ENCODE measurements at regions not wholly inside any gene's neighbourhood (a gene's known extent, or its start where the extent isn't known, plus 50 kb on each side); places are given as distances from the start of the nearest gene placed in this dataset.

DNA sequence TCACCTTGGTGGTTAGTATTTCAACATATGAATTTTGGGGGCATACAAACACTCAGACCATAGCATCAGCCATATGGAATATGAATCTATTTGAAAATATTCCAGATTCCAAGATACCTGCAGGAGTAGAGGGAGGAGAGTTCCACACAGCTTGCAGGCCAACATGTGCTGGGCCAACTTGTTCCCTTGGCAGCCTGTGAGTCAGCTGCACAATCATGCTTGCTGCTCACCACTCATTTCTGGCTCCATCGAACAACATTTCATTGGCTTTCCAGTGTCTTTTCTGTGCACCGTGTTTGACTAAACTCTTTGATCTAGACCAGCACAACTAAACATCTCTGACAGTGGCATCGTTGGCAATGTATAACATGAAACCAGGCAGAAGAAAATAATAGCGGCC lies 282.5 kb upstream of the RASGEF1B start:
- H3K79me2 ChIP-seq (ENCODE audit: control insufficient read depth, insufficient read depth, low read length): no peaks in the 10 kb centered on the region
- no peaks in the 10 kb centered on the region for H3K27me3 ChIP-seq (replicated peaks in 1 of 4; ENCODE audit: control extremely low read depth in 1 of 4, control insufficient read depth in 3 of 4, insufficient read depth in 4 of 4, low read length in 3 of 4)
- H3K36me3 ChIP-seq (replicated peaks in 1 of 2; ENCODE audit: control extremely low read depth in 1 of 2, control insufficient read depth in 1 of 2, extremely low read depth in 1 of 2, insufficient read depth in 2 of 2, low read length in 1 of 2): no peaks in the 10 kb centered on the region
- no peaks in the 10 kb centered on the region for H3K27me3 Mint-ChIP-seq
- no peak overlapping the region for H2AFZ ChIP-seq (ENCODE audit: insufficient read depth, low read depth, low read length, poor library complexity, severe bottlenecking)
- 100% methylated on average over 4 of the region's 4 CpGs for WGBS (ENCODE audit: insufficient coverage)
- no peak overlapping the region for H3K27ac ChIP-seq (ENCODE audit: low read length in 2 of 2)
- no peaks in the 10 kb centered on the region for H3K9me3 ChIP-seq (ENCODE audit: control extremely low read depth in 1 of 3, control insufficient read depth in 2 of 3, insufficient read depth in 1 of 3, low read length in 2 of 3)
- ATAC-seq (ENCODE audit: low read depth) (no peak), DNase-seq (no peak)
- no peak overlapping the region for H3K27ac Mint-ChIP-seq
- no peaks in the 10 kb centered on the region for H4K20me1 ChIP-seq (ENCODE audit: control insufficient read depth, insufficient read depth, low read length, poor library complexity, severe bottlenecking)
- H3K4me1 ChIP-seq (ENCODE audit: control insufficient read depth in 2 of 2, insufficient read depth in 2 of 2, low read length in 2 of 2): peaks cover 31 to 32% of the 10 kb centered on the region in 2 donors
- H3K4me1 Mint-ChIP-seq: peaks cover 35% of the 10 kb centered on the region
- no peak overlapping the region for H3K4me3 ChIP-seq (ENCODE audit: control extremely low read depth in 1 of 5, extremely low read depth in 1 of 5, insufficient read depth in 1 of 5, low read depth in 2 of 5, low read length in 4 of 5)
- intact Hi-C loops (cut with micrococcal nuclease): no loop called here
- no peaks in the 10 kb centered on the region for H3K9me3 Mint-ChIP-seq (ENCODE audit: insufficient read depth)
- H3K4me2 ChIP-seq (replicated peaks; ENCODE audit: low read depth, low read length, poor library complexity, severe bottlenecking): no peak overlapping the region
- TF ChIP-seq, protein P1, sequence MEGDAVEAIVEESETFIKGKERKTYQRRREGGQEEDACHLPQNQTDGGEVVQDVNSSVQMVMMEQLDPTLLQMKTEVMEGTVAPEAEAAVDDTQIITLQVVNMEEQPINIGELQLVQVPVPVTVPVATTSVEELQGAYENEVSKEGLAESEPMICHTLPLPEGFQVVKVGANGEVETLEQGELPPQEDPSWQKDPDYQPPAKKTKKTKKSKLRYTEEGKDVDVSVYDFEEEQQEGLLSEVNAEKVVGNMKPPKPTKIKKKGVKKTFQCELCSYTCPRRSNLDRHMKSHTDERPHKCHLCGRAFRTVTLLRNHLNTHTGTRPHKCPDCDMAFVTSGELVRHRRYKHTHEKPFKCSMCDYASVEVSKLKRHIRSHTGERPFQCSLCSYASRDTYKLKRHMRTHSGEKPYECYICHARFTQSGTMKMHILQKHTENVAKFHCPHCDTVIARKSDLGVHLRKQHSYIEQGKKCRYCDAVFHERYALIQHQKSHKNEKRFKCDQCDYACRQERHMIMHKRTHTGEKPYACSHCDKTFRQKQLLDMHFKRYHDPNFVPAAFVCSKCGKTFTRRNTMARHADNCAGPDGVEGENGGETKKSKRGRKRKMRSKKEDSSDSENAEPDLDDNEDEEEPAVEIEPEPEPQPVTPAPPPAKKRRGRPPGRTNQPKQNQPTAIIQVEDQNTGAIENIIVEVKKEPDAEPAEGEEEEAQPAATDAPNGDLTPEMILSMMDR (IDR thresholded peaks at IDR 0.05): no peak
- no peak for TF ChIP-seq EZH2 (IDR thresholded peaks at IDR 0.05; ENCODE audit: borderline replicate concordance, insufficient read depth, low read depth, low read length, poor library complexity, severe bottlenecking)
- no peak overlapping the region for H3K9ac ChIP-seq (ENCODE audit: low read length)
- CTCF ChIA-PET: no interaction called here
- POLR2A ChIA-PET: no interaction called here
- no peak overlapping the region for H3K4me3 Mint-ChIP-seq

DNA sequence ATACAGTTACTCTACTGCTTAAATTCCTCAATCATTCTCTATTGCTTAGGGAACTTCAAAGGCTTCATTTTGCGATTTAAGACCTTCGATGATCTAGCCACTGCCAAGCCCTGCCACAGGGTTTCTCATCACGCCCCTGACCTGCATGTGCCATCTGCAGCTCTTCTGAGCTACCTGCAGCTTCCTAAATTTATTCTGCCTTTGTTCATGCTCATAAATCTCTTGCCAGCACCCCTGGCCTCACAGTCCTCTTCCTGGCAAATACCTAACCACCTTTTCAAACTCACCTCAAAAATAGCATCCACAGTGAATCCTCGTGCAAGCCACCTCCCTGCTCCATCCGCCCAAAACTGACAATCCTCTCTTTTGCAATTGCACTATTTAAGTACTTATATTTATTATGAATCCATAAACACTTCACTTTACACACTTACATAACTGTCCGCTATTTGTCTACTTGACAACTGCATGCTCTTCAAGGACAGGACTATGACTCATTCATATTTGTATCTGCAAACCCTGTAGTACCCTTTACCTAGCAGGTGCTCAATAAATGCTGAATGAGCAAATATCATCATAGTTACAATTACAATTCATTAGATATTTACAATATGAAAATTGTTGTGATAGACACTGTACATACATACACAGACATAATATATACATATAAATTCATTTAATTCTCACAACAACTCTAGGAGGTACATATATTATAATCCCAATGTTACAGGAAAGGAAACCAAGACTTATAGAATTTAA lies 280.0 kb upstream of the RASGEF1B start:
- H3K27me3 Mint-ChIP-seq: no peaks in the 10 kb centered on the region
- ATAC-seq (ENCODE audit: low read depth) (no peak), DNase-seq (no peak)
- intact Hi-C loops (cut with micrococcal nuclease): no loop called here
- no peaks in the 10 kb centered on the region for H4K20me1 ChIP-seq (ENCODE audit: control insufficient read depth, insufficient read depth, low read length, poor library complexity, severe bottlenecking)
- H3K27me3 ChIP-seq (replicated peaks in 1 of 4; ENCODE audit: control extremely low read depth in 1 of 4, control insufficient read depth in 3 of 4, insufficient read depth in 4 of 4, low read length in 3 of 4): no peaks in the 10 kb centered on the region
- peaks cover 0 to 4% (median 3%) of the 10 kb centered on the region in 3 donors for H3K9me3 ChIP-seq (ENCODE audit: control extremely low read depth in 1 of 3, control insufficient read depth in 2 of 3, insufficient read depth in 1 of 3, low read length in 2 of 3)
- ChIA-PET CTCF (no interaction called here), POLR2A (no interaction called here)
- no peak overlapping the region for H3K4me3 ChIP-seq (ENCODE audit: control extremely low read depth in 1 of 5, extremely low read depth in 1 of 5, insufficient read depth in 1 of 5, low read depth in 2 of 5, low read length in 4 of 5)
- H3K27ac ChIP-seq (ENCODE audit: low read length in 2 of 2): no peak overlapping the region
- H2AFZ ChIP-seq (ENCODE audit: insufficient read depth, low read depth, low read length, poor library complexity, severe bottlenecking): no peak overlapping the region
- no peak overlapping the region for H3K9ac ChIP-seq (ENCODE audit: low read length)
- H3K4me2 ChIP-seq (replicated peaks; ENCODE audit: low read depth, low read length, poor library complexity, severe bottlenecking): no peak overlapping the region
- TF ChIP-seq EZH2 (IDR thresholded peaks at IDR 0.05; ENCODE audit: borderline replicate concordance, insufficient read depth, low read depth, low read length, poor library complexity, severe bottlenecking): no peak
- TF ChIP-seq, protein P1 (IDR thresholded peaks at IDR 0.05): no peak
- peaks cover 11 to 12% of the 10 kb centered on the region in 2 donors for H3K4me1 ChIP-seq (ENCODE audit: control insufficient read depth in 2 of 2, insufficient read depth in 2 of 2, low read length in 2 of 2)
- WGBS (ENCODE audit: insufficient coverage): 100% methylated on average over 3 of the region's 6 CpGs
- H3K4me1 Mint-ChIP-seq: peaks cover 18% of the 10 kb centered on the region
- H3K9me3 Mint-ChIP-seq (ENCODE audit: insufficient read depth): no peaks in the 10 kb centered on the region
- H3K4me3 Mint-ChIP-seq: no peak overlapping the region
- H3K79me2 ChIP-seq (ENCODE audit: control insufficient read depth, insufficient read depth, low read length): no peaks in the 10 kb centered on the region
- H3K27ac Mint-ChIP-seq: no peak overlapping the region
- no peaks in the 10 kb centered on the region for H3K36me3 ChIP-seq (replicated peaks in 1 of 2; ENCODE audit: control extremely low read depth in 1 of 2, control insufficient read depth in 1 of 2, extremely low read depth in 1 of 2, insufficient read depth in 2 of 2, low read length in 1 of 2)
